CD8-positive, alpha-beta memory T cell (primary cell): ENCODE measurements at regions not wholly inside any gene's neighbourhood (a gene's known extent, or its start where the extent isn't known, plus 50 kb on each side); places are given as distances from the start of the nearest gene placed in this dataset.

ENCODE experiments used
- CTCF ChIA-PET: fragments of 350-600 bp; sonication (Branson Sonifier 250); formaldehyde crosslinking; loops from one replicate; lab custom pipeline; 2021; ENCODE audit warnings: antibody characterized with exemption; lab: Charles Lee
- POLR2A ChIA-PET: fragments of 350-600 bp; sonication (Branson Sonifier 250); formaldehyde crosslinking; loops from one replicate; lab custom pipeline; 2021; ENCODE audit warnings: antibody characterized with exemption; lab: Charles Lee
- DNase-seq, 5 donors: peaks; one replicate each; pipeline versions ENCODE4 v3.0.0 to v3.0.0-alpha.2; 2020 to 2022; ENCODE audit warnings: mixed read lengths in 1 of 5
- H3K27ac ChIP-seq: one replicate; pipeline ENCODE4 v1.7.0; 2013; ENCODE audit warnings: low read depth, mild to moderate bottlenecking, low read length, moderate library complexity
- H3K27me3 ChIP-seq: 2 replicates; pipeline ENCODE4 v1.7.0; 2013; ENCODE audit warnings: low read length, mild to moderate bottlenecking; ENCODE audit not compliant: insufficient read depth, poor library complexity, severe bottlenecking
- H3K36me3 ChIP-seq: 2 replicates; pipeline ENCODE4 v1.7.0; 2013; ENCODE audit warnings: mild to moderate bottlenecking, low read length, moderate library complexity; ENCODE audit not compliant: insufficient read depth
- H3K4me1 ChIP-seq: 2 replicates; pipeline ENCODE4 v1.7.0; 2013; ENCODE audit warnings: mild to moderate bottlenecking, low read length, moderate library complexity; ENCODE audit not compliant: insufficient read depth
- H3K4me3 ChIP-seq: 2 replicates; pipeline ENCODE4 v1.7.0; 2013; ENCODE audit warnings: mild to moderate bottlenecking, low read length
- H3K9me3 ChIP-seq: 2 replicates; pipeline ENCODE4 v1.7.0; 2013; ENCODE audit warnings: mild to moderate bottlenecking, low read length
- H3K27ac Mint-ChIP-seq, 8 donors: one replicate each; pipeline ENCODE4 v1.8.0; 2020 to 2021; ENCODE audit warnings: mixed read lengths in 8 of 8, mild to moderate bottlenecking in 6 of 8, inconsistent platforms in 3 of 8, moderate library complexity in 3 of 8
- H3K27me3 Mint-ChIP-seq, 2 donors: one replicate each; pipeline ENCODE4 v1.8.0; 2020 to 2021; ENCODE audit warnings: mixed read lengths in 2 of 2, mild to moderate bottlenecking in 1 of 2, moderate library complexity in 1 of 2
- H3K36me3 Mint-ChIP-seq, 3 donors: one replicate each; pipeline ENCODE4 v1.8.0; 2020 to 2021; ENCODE audit warnings: mixed read lengths in 3 of 3, inconsistent platforms in 1 of 3, mild to moderate bottlenecking in 1 of 3
- H3K4me1 Mint-ChIP-seq, 3 donors: one replicate each; pipeline ENCODE4 v1.8.0; 2020 to 2021; ENCODE audit warnings: mixed read lengths in 3 of 3, inconsistent platforms in 1 of 3, mild to moderate bottlenecking in 1 of 3
- H3K4me3 Mint-ChIP-seq, 7 donors: one replicate each; pipeline ENCODE4 v1.8.0; 2020 to 2021; ENCODE audit warnings: mixed read lengths in 7 of 7, mild to moderate bottlenecking in 6 of 7, moderate library complexity in 4 of 7, inconsistent platforms in 2 of 7
- H3K9me3 Mint-ChIP-seq, 5 donors: one replicate each; pipeline ENCODE4 v1.8.0; 2020 to 2022; ENCODE audit warnings: mixed read lengths in 5 of 5, mild to moderate bottlenecking in 3 of 5, moderate library complexity in 2 of 5, inconsistent platforms in 1 of 5

- H3K36me3 ChIP-seq = no peaks in the 10 kb centered on the region
- no peak for DNase-seq
- no peak overlapping the region for H3K4me3 ChIP-seq
Observed at GRCh38 chr9:86669422-86669821, 277.9 kb downstream of the GAS1 start.

DNA sequence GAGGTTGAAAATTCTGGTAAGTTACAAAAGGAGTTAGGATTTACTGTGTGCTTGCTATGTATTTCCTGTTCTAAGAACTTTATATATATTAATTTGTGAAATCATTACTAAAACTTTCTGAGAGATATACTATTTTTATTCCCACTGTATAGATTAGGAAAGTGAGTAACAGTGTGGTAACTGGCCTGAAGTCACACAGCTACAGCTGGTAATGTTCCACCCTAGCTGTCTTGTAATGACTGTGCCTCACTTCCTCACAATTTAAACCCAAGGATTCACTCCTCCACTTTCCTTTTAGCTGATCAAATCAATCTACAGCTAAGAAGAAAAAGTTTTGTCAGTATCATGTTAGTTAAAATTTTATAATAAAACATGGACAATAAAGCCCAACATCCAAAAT, 278.8 kb downstream of the GAS1 start:
- H3K4me3 ChIP-seq = no peak overlapping the region
- H3K27me3 Mint-ChIP-seq = peaks cover 4 to 25% of the 10 kb centered on the region in 2 donors
- H3K9me3 Mint-ChIP-seq = peaks cover 0 to 8% (median 4%) of the 10 kb centered on the region in 5 donors
- no peak overlapping the region for H3K27ac Mint-ChIP-seq
- no peaks in the 10 kb centered on the region for H3K36me3 ChIP-seq
- no peaks in the 10 kb centered on the region for H3K27me3 ChIP-seq
- no peaks in the 10 kb centered on the region for H3K9me3 ChIP-seq
- CTCF ChIA-PET = no interaction called here
- H3K4me1 ChIP-seq = no peaks in the 10 kb centered on the region
- no peak overlapping the region for H3K27ac ChIP-seq
- no peak overlapping the region for H3K4me3 Mint-ChIP-seq
- H3K4me1 Mint-ChIP-seq = peaks cover 2 to 6% (median 4%) of the 10 kb centered on the region in 3 donors
- H3K36me3 Mint-ChIP-seq = no peaks in the 10 kb centered on the region
- DNase-seq = no peak
- POLR2A ChIA-PET = no interaction called here

More at GRCh38 chr9:86669422-86669821, 277.9 kb downstream of the GAS1 start:
- Histone ChIP-seq H3K27ac (no peak overlapping the region), H3K9me3 (no peaks in the 10 kb centered on the region), H3K27me3 (no peaks in the 10 kb centered on the region), H3K4me1 (no peaks in the 10 kb centered on the region)
- H3K27ac Mint-ChIP-seq = no peak overlapping the region
- peaks cover 0 to 8% (median 4%) of the 10 kb centered on the region in 5 donors for H3K9me3 Mint-ChIP-seq
- H3K27me3 Mint-ChIP-seq = peaks cover 7 to 31% of the 10 kb centered on the region in 2 donors
- peaks cover 2 to 6% (median 4%) of the 10 kb centered on the region in 3 donors for H3K4me1 Mint-ChIP-seq
- no peaks in the 10 kb centered on the region for H3K36me3 Mint-ChIP-seq
- no peak overlapping the region for H3K4me3 Mint-ChIP-seq
- POLR2A ChIA-PET = no interaction called here
- CTCF ChIA-PET = interaction anchor here (0.6 kb wide), 1 partner anchor 428 kb away, joined by 3 read pairs; no protein-coding TSS in a partner anchor

DNA sequence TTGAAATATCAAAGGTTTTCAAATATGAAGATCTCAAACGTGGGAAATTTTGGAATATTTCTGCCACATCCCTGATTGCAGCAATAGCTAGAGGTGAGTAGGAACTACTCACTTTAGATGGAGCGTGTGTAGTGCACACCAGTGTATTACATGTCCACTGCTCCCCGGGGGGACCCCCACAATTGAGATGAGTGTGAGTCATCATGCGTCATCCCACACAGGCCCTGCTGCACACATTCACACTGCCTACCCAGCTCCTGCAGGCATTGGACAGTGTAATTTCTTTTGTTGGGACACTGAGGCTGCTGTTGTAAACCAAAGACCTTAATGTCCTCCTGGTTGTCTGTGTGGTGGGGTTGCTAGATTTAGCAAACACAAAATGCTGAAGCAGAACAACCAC, 280.0 kb downstream of the GAS1 start:
- Histone ChIP-seq H3K36me3 (no peaks in the 10 kb centered on the region), H3K4me3 (no peak overlapping the region), H3K4me1 (no peaks in the 10 kb centered on the region), H3K27me3 (no peaks in the 10 kb centered on the region), H3K27ac (no peak overlapping the region), H3K9me3 (no peaks in the 10 kb centered on the region)
- H3K9me3 Mint-ChIP-seq = peaks cover 0 to 8% (median 4%) of the 10 kb centered on the region in 5 donors
- DNase-seq = no peak
- no peaks in the 10 kb centered on the region for H3K36me3 Mint-ChIP-seq
- H3K4me1 Mint-ChIP-seq = peaks cover 2 to 6% (median 4%) of the 10 kb centered on the region in 3 donors
- POLR2A ChIA-PET = no interaction called here
- no peak overlapping the region for H3K27ac Mint-ChIP-seq
- no peak overlapping the region for H3K4me3 Mint-ChIP-seq
- CTCF ChIA-PET = no interaction called here
- peaks cover 4 to 33% of the 10 kb centered on the region in 2 donors for H3K27me3 Mint-ChIP-seq

- Histone ChIP-seq H3K4me3 (no peak overlapping the region), H3K27ac (no peak overlapping the region), H3K36me3 (no peaks in the 10 kb centered on the region), H3K4me1 (no peaks in the 10 kb centered on the region), H3K9me3 (no peaks in the 10 kb centered on the region), H3K27me3 (no peaks in the 10 kb centered on the region)
- no peaks in the 10 kb centered on the region for H3K36me3 Mint-ChIP-seq
- DNase-seq = no peak
- peaks cover 0 to 3% (median 1%) of the 10 kb centered on the region in 5 donors for H3K9me3 Mint-ChIP-seq
- POLR2A ChIA-PET = no interaction called here
- H3K4me3 Mint-ChIP-seq = no peak overlapping the region
- no peak overlapping the region for H3K27ac Mint-ChIP-seq
- peaks cover 6 to 39% of the 10 kb centered on the region in 2 donors for H3K27me3 Mint-ChIP-seq
- H3K4me1 Mint-ChIP-seq = peaks cover 4 to 9% (median 8%) of the 10 kb centered on the region in 3 donors
- CTCF ChIA-PET = no interaction called here
Observed at GRCh38 chr9:86665416-86665815, 281.9 kb downstream of the GAS1 start.

- Histone ChIP-seq H3K4me3 (no peak overlapping the region), H3K27me3 (no peaks in the 10 kb centered on the region), H3K36me3 (no peaks in the 10 kb centered on the region), H3K9me3 (no peaks in the 10 kb centered on the region), H3K27ac (no peak overlapping the region), H3K4me1 (no peaks in the 10 kb centered on the region)
- no peak overlapping the region for H3K4me3 Mint-ChIP-seq
- ChIA-PET POLR2A (no interaction called here), CTCF (no interaction called here)
- no peaks in the 10 kb centered on the region for H3K36me3 Mint-ChIP-seq
- peaks cover 0 to 2% (median 0%) of the 10 kb centered on the region in 5 donors for H3K9me3 Mint-ChIP-seq
- no peak overlapping the region for H3K27ac Mint-ChIP-seq
- H3K4me1 Mint-ChIP-seq = peaks cover 11 to 17% (median 16%) of the 10 kb centered on the region in 3 donors
- peaks cover 11 to 31% of the 10 kb centered on the region in 2 donors for H3K27me3 Mint-ChIP-seq
- no peak for DNase-seq
Observed at GRCh38 chr9:86664603-86665002, 282.7 kb downstream of the GAS1 start.

DNA sequence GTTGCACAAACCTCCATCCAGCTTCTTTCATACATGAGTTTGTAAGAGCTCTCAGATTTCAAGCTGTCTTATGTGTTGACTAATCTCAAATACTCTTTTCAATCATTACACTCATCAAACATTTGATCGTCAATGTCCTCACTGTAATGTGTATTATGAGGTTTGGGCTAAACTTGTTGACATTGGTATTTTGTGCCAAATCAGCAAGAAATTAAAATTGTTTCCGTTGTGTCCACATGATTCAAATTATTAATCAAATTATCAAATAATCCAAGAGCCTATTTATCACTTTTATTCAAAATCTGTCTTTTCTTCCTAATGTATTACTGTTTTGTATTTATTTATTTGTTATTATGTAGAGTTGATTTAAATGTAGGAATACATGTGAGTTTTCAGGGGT, 283.4 kb downstream of the GAS1 start:
- H3K9me3 ChIP-seq = no peaks in the 10 kb centered on the region
- no peaks in the 10 kb centered on the region for H3K27me3 ChIP-seq
- peaks cover 0 to 2% (median 0%) of the 10 kb centered on the region in 5 donors for H3K9me3 Mint-ChIP-seq
- H3K4me1 ChIP-seq = no peaks in the 10 kb centered on the region
- H3K4me3 Mint-ChIP-seq = no peak overlapping the region
- H3K27ac Mint-ChIP-seq = no peak overlapping the region
- no peak overlapping the region for H3K4me3 ChIP-seq
- ChIA-PET POLR2A (no interaction called here), CTCF (no interaction called here)
- no peak overlapping the region for H3K27ac ChIP-seq
- peaks cover 11 to 26% of the 10 kb centered on the region in 2 donors for H3K27me3 Mint-ChIP-seq
- H3K36me3 Mint-ChIP-seq = no peaks in the 10 kb centered on the region
- H3K36me3 ChIP-seq = no peaks in the 10 kb centered on the region
- peaks cover 13 to 20% (median 20%) of the 10 kb centered on the region in 3 donors for H3K4me1 Mint-ChIP-seq
- no peak for DNase-seq

GRCh38 chr9:86662890-86663468, 284.3 kb downstream of the GAS1 start:
- CTCF ChIA-PET = interaction anchor here (1.1 kb wide), 1 partner anchor 42 kb away, joined by 3 read pairs; no protein-coding TSS in a partner anchor
- no peak for DNase-seq
- POLR2A ChIA-PET = no interaction called here
- Histone ChIP-seq H3K36me3 (no peaks in the 10 kb centered on the region), H3K27ac (no peak overlapping the region), H3K4me1 (no peaks in the 10 kb centered on the region), H3K27me3 (no peaks in the 10 kb centered on the region), H3K4me3 (no peak overlapping the region), H3K9me3 (no peaks in the 10 kb centered on the region)
- Mint-ChIP-seq H3K9me3 (peaks cover 0 to 2% (median 0%) of the 10 kb centered on the region in 5 donors), H3K36me3 (no peaks in the 10 kb centered on the region), H3K27ac (peak overlapping the region in 1 of 8 donors; percentile 69), H3K4me3 (no peak overlapping the region), H3K4me1 (peaks cover 13 to 20% (median 20%) of the 10 kb centered on the region in 3 donors), H3K27me3 (peaks cover 11 to 30% of the 10 kb centered on the region in 2 donors)

GRCh38 chr9:86660146-86660943, 287.0 kb downstream of the GAS1 start:
- no peak for DNase-seq
- no peak overlapping the region for H3K4me3 ChIP-seq
- Mint-ChIP-seq H3K36me3 (no peaks in the 10 kb centered on the region), H3K27me3 (peaks cover 16 to 33% of the 10 kb centered on the region in 2 donors), H3K4me1 (peaks cover 10 to 15% (median 14%) of the 10 kb centered on the region in 3 donors), H3K9me3 (peaks cover 0 to 6% (median 0%) of the 10 kb centered on the region in 5 donors), H3K27ac (no peak overlapping the region), H3K4me3 (peak overlapping the region in 2 of 7 donors; percentile 4 to 23)
- H3K27ac ChIP-seq = no peak overlapping the region
- no peaks in the 10 kb centered on the region for H3K36me3 ChIP-seq
- no peaks in the 10 kb centered on the region for H3K9me3 ChIP-seq
- no peaks in the 10 kb centered on the region for H3K27me3 ChIP-seq
- POLR2A ChIA-PET = no interaction called here
- CTCF ChIA-PET = interaction anchor here (0.6 kb wide), 1 partner anchor 680 kb away, joined by 3 read pairs; no protein-coding TSS in a partner anchor
- H3K4me1 ChIP-seq = no peaks in the 10 kb centered on the region
